Breast epithelium (tissue), 3 donors: ENCODE measurements at regions not wholly inside any gene's neighbourhood (a gene's known extent, or its start where the extent isn't known, plus 50 kb on each side); places are given as distances from the start of the nearest gene placed in this dataset.

Source experiments
- CTCF ChIP-seq, 3 donors: fragments of 450-650 bp; IDR thresholded peaks; one replicate each; pipeline ENCODE4 v1.5.1; 2016 to 2017; ENCODE audit warnings: antibody characterized with exemption in 3 of 3, mild to moderate bottlenecking in 3 of 3, moderate library complexity in 3 of 3
- POLR2A ChIP-seq: fragments of 450-650 bp; IDR thresholded peaks from one replicate; pipeline ENCODE4 v1.6.1; 2016; ENCODE audit warnings: antibody characterized with exemption, mild to moderate bottlenecking, moderate library complexity
- POLR2AphosphoS5 ChIP-seq, 3 donors: sonication (generic); formaldehyde crosslinking; IDR thresholded peaks; one replicate each; pipeline ENCODE4 v1.6.1; 2017; ENCODE audit warnings: antibody characterized with exemption in 3 of 3

- TF ChIP-seq CTCF (IDR thresholded peaks at IDR 0.05) = no peak
- TF ChIP-seq POLR2A = no peak
- TF ChIP-seq POLR2AphosphoS5 (IDR thresholded peaks at IDR 0.05) = no peak
Measured at GRCh38 chr1:219316066-219316465, 142.4 kb downstream of the LYPLAL1 start.
